Trophoblast cell (in vitro differentiated cells and primary cell): ENCODE measurements at regions not wholly inside any gene's neighbourhood (a gene's known extent, or its start where the extent isn't known, plus 50 kb on each side); places are given as distances from the start of the nearest gene placed in this dataset.

Experiments
- DNase-seq, 2 donors: peaks; one replicate each; pipeline ENCODE4 v3.0.0-alpha.2; 2016
- H2AFZ ChIP-seq: 2 replicates; pipeline ENCODE4 v1.6.1; 2013; ENCODE audit warnings: low read length, moderate library complexity, mild to moderate bottlenecking; ENCODE audit not compliant: insufficient read depth, poor library complexity
- H2AK5ac ChIP-seq: 2 replicates; pipeline ENCODE4 v1.6.1; 2013; ENCODE audit warnings: mild to moderate bottlenecking, low read length
- H2BK120ac ChIP-seq: 2 replicates; pipeline ENCODE4 v1.6.1; 2013; ENCODE audit warnings: low read length, mild to moderate bottlenecking, moderate library complexity; ENCODE audit not compliant: insufficient read depth, poor library complexity
- H2BK12ac ChIP-seq: 2 replicates; pipeline ENCODE4 v1.6.1; 2013; ENCODE audit warnings: mild to moderate bottlenecking, low read length, moderate library complexity
- H2BK5ac ChIP-seq: 2 replicates; pipeline ENCODE4 v1.6.1; 2013; ENCODE audit warnings: low read length, low read depth, moderate library complexity, mild to moderate bottlenecking; ENCODE audit not compliant: poor library complexity
- H3K14ac ChIP-seq: 2 replicates; pipeline ENCODE4 v1.6.1; 2013; ENCODE audit warnings: mild to moderate bottlenecking, low read length
- H3K18ac ChIP-seq: 2 replicates; pipeline ENCODE4 v1.6.1; 2013; ENCODE audit warnings: mild to moderate bottlenecking, low read length
- H3K23ac ChIP-seq: 2 replicates; pipeline ENCODE4 v1.6.1; 2013; ENCODE audit warnings: low read length
- H3K27ac ChIP-seq: 2 replicates; pipeline ENCODE4 v1.5.1; 2013; ENCODE audit warnings: low read depth, mild to moderate bottlenecking, inconsistent platforms, low read length, moderate library complexity
- H3K27me3 ChIP-seq: 2 replicates; pipeline ENCODE4 v1.6.1; 2013; ENCODE audit warnings: inconsistent platforms, mild to moderate bottlenecking, low read length, moderate library complexity; ENCODE audit not compliant: insufficient read depth
- H3K36me3 ChIP-seq, 2 experiments: 1 replicate in 1 of 2; 2 replicates in 1 of 2; pipeline ENCODE4 v1.6.1; 2013; ENCODE audit warnings: low read length in 2 of 2, mild to moderate bottlenecking in 2 of 2, moderate library complexity in 1 of 2; ENCODE audit not compliant: insufficient read depth in 2 of 2, control insufficient read depth in 1 of 2
- H3K4ac ChIP-seq: 2 replicates; pipeline ENCODE4 v1.6.1; 2013; ENCODE audit warnings: low read depth, mild to moderate bottlenecking, low read length, moderate library complexity
- H3K4me1 ChIP-seq, 2 experiments: 1 replicate in 1 of 2; 2 replicates in 1 of 2; pipeline ENCODE4 v1.6.1; 2013; ENCODE audit warnings: low read length in 2 of 2, mild to moderate bottlenecking in 2 of 2, moderate library complexity in 1 of 2; ENCODE audit not compliant: insufficient read depth in 2 of 2, control insufficient read depth in 1 of 2
- H3K4me2 ChIP-seq: 2 replicates; pipeline ENCODE4 v1.6.1; 2013; ENCODE audit warnings: inconsistent platforms, mild to moderate bottlenecking, low read length, moderate library complexity
- H3K4me3 ChIP-seq: 2 replicates; pipeline ENCODE4 v1.5.1; 2013; ENCODE audit warnings: mild to moderate bottlenecking, low read depth, low read length, inconsistent platforms
- H3K79me1 ChIP-seq: one replicate; pipeline ENCODE4 v1.6.1; 2013; ENCODE audit warnings: low read length
- H3K79me2 ChIP-seq: 2 replicates; pipeline ENCODE4 v1.6.1; 2013; ENCODE audit warnings: low read length, mild to moderate bottlenecking; ENCODE audit not compliant: control insufficient read depth, insufficient read depth, poor library complexity
- H3K9ac ChIP-seq: 2 replicates; pipeline ENCODE4 v1.6.1; 2013; ENCODE audit warnings: mild to moderate bottlenecking, low read length
- H3K9me3 ChIP-seq: 2 replicates; pipeline ENCODE4 v1.6.1; 2013; ENCODE audit warnings: low read depth, mild to moderate bottlenecking, control low read depth, inconsistent platforms, low read length; ENCODE audit not compliant: insufficient read depth
- H4K12ac ChIP-seq: 2 replicates; pipeline ENCODE4 v1.6.1; 2013; ENCODE audit warnings: low read depth, mild to moderate bottlenecking, low read length, moderate library complexity
- H4K8ac ChIP-seq: 2 replicates; pipeline ENCODE4 v1.6.1; 2013; ENCODE audit warnings: low read depth, mild to moderate bottlenecking, low read length, moderate library complexity
- H4K91ac ChIP-seq: one replicate; pipeline ENCODE4 v1.6.1; 2013; ENCODE audit warnings: low read depth, mild to moderate bottlenecking, low read length, moderate library complexity
- WGBS: extraction: QIAGEN DNeasy Blood & Tissue Kit; methylation state at CpG from one replicate; pipeline ENCODE4 v1.1.7; 2013; ENCODE audit warnings: missing lambda C conversion rate; ENCODE audit not compliant: insufficient read length, insufficient coverage; ENCODE audit errors: extremely low coverage; 5-methylcytosine and 5-hydroxymethylcytosine counted together

GRCh38 chr2:23036629-23037028 lies 348.4 kb upstream of the KLHL29 start:
- no peaks in the 10 kb centered on the region for H3K27me3 ChIP-seq
- no peak overlapping the region for H3K4ac ChIP-seq
- H3K23ac ChIP-seq: no peak overlapping the region
- no peak overlapping the region for H4K12ac ChIP-seq
- DNase-seq: no peak
- H3K79me1 ChIP-seq: no peaks in the 10 kb centered on the region
- no peak overlapping the region for H3K14ac ChIP-seq
- no peak overlapping the region for H2AFZ ChIP-seq
- peaks cover 0 to 3% of the 10 kb centered on the region in 2 experiments for H3K4me1 ChIP-seq
- no peak overlapping the region for H4K91ac ChIP-seq
- no peak overlapping the region for H2BK120ac ChIP-seq
- no peaks in the 10 kb centered on the region for H3K79me2 ChIP-seq
- H3K9me3 ChIP-seq: no peaks in the 10 kb centered on the region
- no peak overlapping the region for H2BK5ac ChIP-seq
- no peak overlapping the region for H4K8ac ChIP-seq
- WGBS: no CpG with 5 or more reads among the region's 2 CpGs
- no peak overlapping the region for H3K4me3 ChIP-seq
- H3K27ac ChIP-seq: no peak overlapping the region
- H3K36me3 ChIP-seq: no peaks in the 10 kb centered on the region
- no peak overlapping the region for H3K18ac ChIP-seq
- H2AK5ac ChIP-seq: no peak overlapping the region
- no peak overlapping the region for H2BK12ac ChIP-seq
- H3K4me2 ChIP-seq: no peak overlapping the region
- no peak overlapping the region for H3K9ac ChIP-seq

GRCh38 chr2:23037596-23037995 lies 347.4 kb upstream of the KLHL29 start:
- no peak overlapping the region for H3K18ac ChIP-seq
- no peak overlapping the region for H2BK12ac ChIP-seq
- no peak overlapping the region for H3K9ac ChIP-seq
- no CpG with 5 or more reads among the region's 2 CpGs for WGBS
- no peak overlapping the region for H3K23ac ChIP-seq
- no peak overlapping the region for H4K8ac ChIP-seq
- H3K4ac ChIP-seq: no peak overlapping the region
- peaks cover 0 to 3% of the 10 kb centered on the region in 2 experiments for H3K4me1 ChIP-seq
- no peaks in the 10 kb centered on the region for H3K79me2 ChIP-seq
- no peak overlapping the region for H3K4me2 ChIP-seq
- H2AK5ac ChIP-seq: no peak overlapping the region
- no peak overlapping the region for H3K4me3 ChIP-seq
- no peak for DNase-seq
- H3K27me3 ChIP-seq: no peaks in the 10 kb centered on the region
- H3K79me1 ChIP-seq: no peaks in the 10 kb centered on the region
- no peak overlapping the region for H3K14ac ChIP-seq
- H2AFZ ChIP-seq: no peak overlapping the region
- no peak overlapping the region for H2BK120ac ChIP-seq
- no peak overlapping the region for H4K91ac ChIP-seq
- no peaks in the 10 kb centered on the region for H3K36me3 ChIP-seq
- no peak overlapping the region for H4K12ac ChIP-seq
- no peak overlapping the region for H3K27ac ChIP-seq
- H2BK5ac ChIP-seq: no peak overlapping the region
- H3K9me3 ChIP-seq: no peaks in the 10 kb centered on the region

GRCh38 chr2:23041443-23041842 lies 343.5 kb upstream of the KLHL29 start:
- Histone ChIP-seq H4K8ac (no peak overlapping the region), H3K9me3 (no peaks in the 10 kb centered on the region), H4K91ac (no peak overlapping the region), H3K18ac (no peak overlapping the region), H3K9ac (no peak overlapping the region), H2AFZ (no peak overlapping the region), H2BK5ac (no peak overlapping the region), H2AK5ac (no peak overlapping the region), H2BK120ac (no peak overlapping the region), H4K12ac (no peak overlapping the region), H3K4me1 (peaks cover 0 to 3% of the 10 kb centered on the region in 2 experiments), H3K4me3 (no peak overlapping the region), H3K79me1 (no peaks in the 10 kb centered on the region), H3K27me3 (no peaks in the 10 kb centered on the region), H3K4me2 (no peak overlapping the region), H3K36me3 (no peaks in the 10 kb centered on the region), H3K4ac (no peak overlapping the region), H3K79me2 (no peaks in the 10 kb centered on the region), H3K23ac (no peak overlapping the region), H3K27ac (no peak overlapping the region), H3K14ac (no peak overlapping the region), H2BK12ac (no peak overlapping the region)
- WGBS: no CpG with 5 or more reads among the region's 1 CpG
- no peak for DNase-seq

GRCh38 chr2:23042216-23042906 lies 342.6 kb upstream of the KLHL29 start:
- Histone ChIP-seq H3K4me1 (peaks cover 0 to 3% of the 10 kb centered on the region in 2 experiments), H2AK5ac (no peak overlapping the region), H2BK120ac (no peak overlapping the region), H3K36me3 (no peaks in the 10 kb centered on the region), H3K4ac (no peak overlapping the region), H4K12ac (no peak overlapping the region), H3K18ac (no peak overlapping the region), H4K91ac (no peak overlapping the region), H3K9ac (no peak overlapping the region), H2BK5ac (no peak overlapping the region), H4K8ac (no peak overlapping the region), H3K79me1 (no peaks in the 10 kb centered on the region), H3K14ac (no peak overlapping the region), H3K4me2 (no peak overlapping the region), H3K9me3 (no peaks in the 10 kb centered on the region), H3K27me3 (no peaks in the 10 kb centered on the region), H3K79me2 (no peaks in the 10 kb centered on the region), H3K27ac (no peak overlapping the region), H2BK12ac (no peak overlapping the region), H3K4me3 (no peak overlapping the region), H3K23ac (no peak overlapping the region), H2AFZ (no peak overlapping the region)
- DNase-seq: no peak
- no CpG with 5 or more reads among the region's 7 CpGs for WGBS
